Panc1 (cell line): ENCODE measurements at regions not wholly inside any gene's neighbourhood (a gene's known extent, or its start where the extent isn't known, plus 50 kb on each side); places are given as distances from the start of the nearest gene placed in this dataset.

Experiments used
- ATAC-seq: fragments of 200-7000 bp; cut with Tn5 transposase; 2 replicates; pipeline ENCODE4 v1.9.1; 2020; ENCODE audit warnings: mild to moderate bottlenecking, moderate library complexity
- BruUV-seq: library from RNA; stranded (reverse); fragments of 400-500 nt; replicated peaks from 2 replicates; lab custom pipeline; 2021; lab: Mats Ljungman, UMichigan
- CTCF ChIA-PET: fragments of 300-600 bp; sonication (Branson Sonifier 250); formaldehyde crosslinking; loops from one replicate; lab custom pipeline; 2022; ENCODE audit warnings: antibody characterized with exemption; lab: Charles Lee
- POLR2A ChIA-PET: fragments of 300-600 bp; sonication (Branson Sonifier 250); formaldehyde crosslinking; loops from one replicate; lab custom pipeline; 2022; ENCODE audit warnings: antibody characterized with exemption; lab: Charles Lee
- DNase-seq: peaks from one replicate; pipeline ENCODE4 v3.0.0-alpha.2; 2010; ENCODE audit warnings: low read depth, low spot score
- H3K27ac ChIP-seq: 2 replicates; pipeline ENCODE4 v1.5.1; 2011; ENCODE audit warnings: mild to moderate bottlenecking, low read length, inconsistent platforms
- H3K27me3 ChIP-seq: fragments of 200-500 bp; sonication (Bioruptor generic); 2 replicates; pipeline ENCODE4 v1.6.0; 2014; ENCODE audit warnings: low read length, inconsistent platforms; ENCODE audit not compliant: control insufficient read depth, insufficient read depth
- H3K36me3 ChIP-seq: fragments of 200-500 bp; sonication (Bioruptor generic); 2 replicates; pipeline ENCODE4 v1.5.1; 2014; ENCODE audit warnings: inconsistent platforms, mild to moderate bottlenecking, low read length, moderate library complexity; ENCODE audit not compliant: control insufficient read depth, insufficient read depth
- H3K4me1 ChIP-seq: 2 replicates; pipeline ENCODE4 v1.5.1; 2011; ENCODE audit warnings: inconsistent platforms, mild to moderate bottlenecking, low read length, moderate library complexity; ENCODE audit not compliant: control insufficient read depth, insufficient read depth
- H3K4me3 ChIP-seq, 2 experiments: 2 replicates each; pipeline ENCODE4 v1.5.1; 2011 to 2012; ENCODE audit warnings: low read depth in 2 of 2, low read length in 2 of 2, mild to moderate bottlenecking in 2 of 2, inconsistent platforms in 1 of 2, moderate library complexity in 1 of 2
- H3K9me3 ChIP-seq: fragments of 200-500 bp; sonication (Bioruptor generic); 2 replicates; pipeline ENCODE4 v1.5.1; 2014; ENCODE audit warnings: low read depth, mild to moderate bottlenecking, inconsistent platforms, low read length, moderate library complexity; ENCODE audit not compliant: control insufficient read depth, insufficient read depth
- CTCF ChIP-seq: fragments of 450-650 bp; IDR thresholded peaks from 2 replicates; pipeline ENCODE4 v1.5.1; 2017; ENCODE audit warnings: mild to moderate bottlenecking
- POLR2AphosphoS5 ChIP-seq: IDR thresholded peaks from 2 replicates; pipeline ENCODE4 v1.6.1; 2012; ENCODE audit warnings: mild to moderate bottlenecking, low read depth, low read length, moderate library complexity
- REST ChIP-seq, 2 experiments: IDR thresholded peaks; 2 replicates each; pipeline ENCODE4 v1.6.1; 2011 to 2012; ENCODE audit warnings: low read depth in 2 of 2, control low read depth in 1 of 2, low read length in 1 of 2, mild to moderate bottlenecking in 1 of 2, moderate library complexity in 1 of 2; ENCODE audit not compliant: insufficient read depth in 1 of 2
- SIN3A ChIP-seq: IDR thresholded peaks from 2 replicates; pipeline ENCODE4 v1.6.1; 2012; ENCODE audit warnings: low read depth, mild to moderate bottlenecking, low read length, moderate library complexity, borderline replicate concordance; ENCODE audit not compliant: insufficient read depth
- TCF7L2 ChIP-seq: IDR thresholded peaks from 2 replicates; pipeline ENCODE4 v1.6.1; 2011; ENCODE audit warnings: mild to moderate bottlenecking, low read depth, low read length, inconsistent platforms
- in situ Hi-C: cut with HindIII; loops from 2 replicates; pipeline ENCODE4 v1.10.0; 2016; ENCODE audit warnings: low sequenced_read_pairs, low pct_unique_long_range_greater_than_20kb
- intact Hi-C: fragments of 100-400 bp; cut with micrococcal nuclease; formaldehyde crosslinking; loops from one replicate; pipeline ENCODE4 v1.10.0; 2022; ENCODE audit not compliant: unreplicated experiment

GRCh38 chr14:45531022-45531421 lies 278.0 kb upstream of the MIS18BP1 start:
- Histone ChIP-seq H3K27me3 (no peaks in the 10 kb centered on the region), H3K4me1 (no peaks in the 10 kb centered on the region), H3K4me3 (no peak overlapping the region), H3K9me3 (no peaks in the 10 kb centered on the region), H3K36me3 (no peaks in the 10 kb centered on the region), H3K27ac (no peak overlapping the region)
- in situ Hi-C loops = no loop called here
- ChIA-PET CTCF (no interaction called here), POLR2A (no interaction called here)
- no TSS peak for BruUV-seq
- TF ChIP-seq POLR2AphosphoS5 (no peak), REST (IDR thresholded peaks at IDR 0.05; ENCODE audit: insufficient read depth in 1 of 2, low read depth in 2 of 2, low read length in 1 of 2) (no peak), CTCF (no peak), TCF7L2 (no peak), SIN3A (no peak)
- ATAC-seq (no peak), DNase-seq (no peak)
- intact Hi-C loops = no loop called here

- CTCF ChIA-PET = no interaction called here
- H3K9me3 ChIP-seq = no peaks in the 10 kb centered on the region
- in situ Hi-C loops (no loop called here), intact Hi-C loops (loop anchor here (2.0 kb wide), 1 partner anchor 100 kb away; no protein-coding TSS in a partner anchor)
- TF ChIP-seq SIN3A (no peak), CTCF (peak; percentile 59)
- BruUV-seq = no TSS peak
- H3K36me3 ChIP-seq = no peaks in the 10 kb centered on the region
- no peak for DNase-seq
- POLR2A ChIA-PET = no interaction called here
- no peaks in the 10 kb centered on the region for H3K4me1 ChIP-seq
- no peak for ATAC-seq
- no peak overlapping the region for H3K27ac ChIP-seq
- H3K27me3 ChIP-seq = no peaks in the 10 kb centered on the region
- no peak overlapping the region for H3K4me3 ChIP-seq
Observed at GRCh38 chr14:45526715-45527549, 273.9 kb upstream of the MIS18BP1 start.
